ENCODE measurements at regions not wholly inside any gene's neighbourhood (a gene's known extent, or its start where the extent isn't known, plus 50 kb on each side); places are given as distances from the start of the nearest gene placed in this dataset.

DNA sequence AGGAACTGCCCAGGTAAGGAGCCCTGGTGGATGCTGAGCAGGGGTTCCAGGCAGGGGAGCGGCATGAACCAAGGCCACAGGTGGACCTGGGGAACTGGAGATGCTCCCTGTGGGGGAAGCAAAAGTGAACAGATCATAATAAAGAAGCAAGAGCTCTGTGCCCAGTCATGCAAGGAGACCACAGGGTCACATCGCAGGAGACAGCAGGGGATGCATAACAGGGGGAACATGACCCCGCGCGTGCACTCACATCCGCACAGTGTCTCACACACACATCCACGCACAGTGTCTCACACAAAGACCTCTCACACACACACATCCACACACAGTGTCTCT lies 473.3 kb upstream of the HS6ST1 start:
- CTCF ChIA-PET, result no interaction called here
- no peak overlapping the region for H3K4me3 ChIP-seq (ENCODE audit: low read depth, low read length)
- TF ChIP-seq, protein P1, sequence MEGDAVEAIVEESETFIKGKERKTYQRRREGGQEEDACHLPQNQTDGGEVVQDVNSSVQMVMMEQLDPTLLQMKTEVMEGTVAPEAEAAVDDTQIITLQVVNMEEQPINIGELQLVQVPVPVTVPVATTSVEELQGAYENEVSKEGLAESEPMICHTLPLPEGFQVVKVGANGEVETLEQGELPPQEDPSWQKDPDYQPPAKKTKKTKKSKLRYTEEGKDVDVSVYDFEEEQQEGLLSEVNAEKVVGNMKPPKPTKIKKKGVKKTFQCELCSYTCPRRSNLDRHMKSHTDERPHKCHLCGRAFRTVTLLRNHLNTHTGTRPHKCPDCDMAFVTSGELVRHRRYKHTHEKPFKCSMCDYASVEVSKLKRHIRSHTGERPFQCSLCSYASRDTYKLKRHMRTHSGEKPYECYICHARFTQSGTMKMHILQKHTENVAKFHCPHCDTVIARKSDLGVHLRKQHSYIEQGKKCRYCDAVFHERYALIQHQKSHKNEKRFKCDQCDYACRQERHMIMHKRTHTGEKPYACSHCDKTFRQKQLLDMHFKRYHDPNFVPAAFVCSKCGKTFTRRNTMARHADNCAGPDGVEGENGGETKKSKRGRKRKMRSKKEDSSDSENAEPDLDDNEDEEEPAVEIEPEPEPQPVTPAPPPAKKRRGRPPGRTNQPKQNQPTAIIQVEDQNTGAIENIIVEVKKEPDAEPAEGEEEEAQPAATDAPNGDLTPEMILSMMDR (IDR thresholded peaks at IDR 0.05; ENCODE audit: insufficient read depth, low read length, missing control alignments), result no peak
- DNase-seq (ENCODE audit: low read depth, low spot score), result no peak
- POLR2A ChIA-PET, result no interaction called here

DNA sequence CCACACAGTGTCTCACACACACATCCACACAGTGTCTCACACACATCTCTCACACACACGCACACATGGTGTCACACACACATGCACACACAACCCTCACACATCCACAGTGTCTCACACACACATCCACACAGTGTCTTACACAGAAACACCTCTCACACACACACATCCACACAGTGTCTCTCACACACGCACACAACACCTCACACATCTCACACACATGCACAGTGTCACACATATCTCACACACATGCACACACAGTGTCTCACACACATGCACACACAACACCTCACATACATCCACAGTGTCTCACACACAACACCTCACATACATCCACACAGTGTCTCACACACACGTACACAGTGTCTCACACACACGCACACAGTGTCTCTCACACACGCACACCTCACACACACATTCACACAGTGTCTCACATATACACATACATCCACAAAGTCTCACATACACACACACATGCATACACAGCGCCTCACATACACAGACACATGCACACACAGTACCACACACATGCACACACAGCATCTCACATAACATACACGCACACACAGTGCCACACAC lies 473.9 kb upstream of the HS6ST1 start:
- ChIA-PET CTCF (no interaction called here), POLR2A (no interaction called here)
- TF ChIP-seq, protein P1 (IDR thresholded peaks at IDR 0.05; ENCODE audit: insufficient read depth, low read length, missing control alignments), result no peak
- DNase-seq (ENCODE audit: low read depth, low spot score), result no peak
- H3K4me3 ChIP-seq (ENCODE audit: low read depth, low read length), result no peak overlapping the region

- TF ChIP-seq, protein P1 (IDR thresholded peaks at IDR 0.05; ENCODE audit: insufficient read depth, low read length, missing control alignments), result no peak
- ChIA-PET POLR2A (no interaction called here), CTCF (no interaction called here)
- no peak for DNase-seq (ENCODE audit: low read depth, low spot score)
- no peak overlapping the region for H3K4me3 ChIP-seq (ENCODE audit: low read depth, low read length)
Measured at GRCh38 chr2:128793404-128793803, 474.7 kb upstream of the HS6ST1 start.

DNA sequence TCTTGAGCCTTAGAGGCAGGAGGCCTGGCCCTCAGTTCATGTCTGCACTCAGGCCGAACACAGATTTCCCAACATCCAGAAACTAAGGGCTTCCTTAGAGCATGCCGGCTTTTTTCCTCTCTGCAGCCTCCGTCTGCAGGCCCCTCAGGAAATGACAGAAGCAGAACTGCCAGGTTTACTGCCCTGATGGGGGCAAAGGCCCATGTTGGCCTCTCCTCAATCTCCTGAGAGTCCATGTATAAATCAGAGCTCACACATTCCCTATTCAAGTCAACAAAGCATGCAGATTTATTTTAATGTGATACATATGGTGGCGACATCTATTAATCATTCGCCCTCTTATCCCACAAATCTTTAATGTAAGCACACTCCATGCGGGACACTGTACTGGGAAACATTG lies 475.6 kb upstream of the HS6ST1 start:
- TF ChIP-seq, protein P1 (IDR thresholded peaks at IDR 0.05; ENCODE audit: insufficient read depth, low read length, missing control alignments), result no peak
- H3K4me3 ChIP-seq (ENCODE audit: low read depth, low read length), result no peak overlapping the region
- CTCF ChIA-PET, result no interaction called here
- POLR2A ChIA-PET, result no interaction called here
- DNase-seq (ENCODE audit: low read depth, low spot score), result no peak

DNA sequence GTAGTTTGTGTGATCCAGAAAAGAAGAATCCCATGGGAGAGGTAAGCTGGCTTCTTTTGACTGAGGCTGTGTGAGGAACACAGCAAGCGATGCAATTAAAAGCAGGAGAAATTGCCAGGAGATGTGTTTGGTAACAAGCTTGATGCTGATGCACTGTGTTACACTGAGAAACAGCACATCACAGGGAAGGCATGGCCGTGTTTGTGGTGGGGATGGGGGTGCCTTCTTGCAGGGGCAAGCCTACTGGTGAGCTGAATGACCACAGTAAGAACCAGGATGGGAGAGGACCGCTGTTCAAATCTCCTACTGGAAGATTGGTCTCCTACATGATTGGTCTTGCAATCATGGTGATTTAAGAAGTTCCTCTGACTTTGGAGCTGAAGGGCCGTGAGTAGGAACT lies 477.7 kb upstream of the HS6ST1 start:
- POLR2A ChIA-PET, result no interaction called here
- H3K4me3 ChIP-seq (ENCODE audit: low read depth, low read length), result no peak overlapping the region
- DNase-seq (ENCODE audit: low read depth, low spot score), result no peak
- CTCF ChIA-PET, result no interaction called here
- TF ChIP-seq, protein P1 (IDR thresholded peaks at IDR 0.05; ENCODE audit: insufficient read depth, low read length, missing control alignments), result no peak

DNA sequence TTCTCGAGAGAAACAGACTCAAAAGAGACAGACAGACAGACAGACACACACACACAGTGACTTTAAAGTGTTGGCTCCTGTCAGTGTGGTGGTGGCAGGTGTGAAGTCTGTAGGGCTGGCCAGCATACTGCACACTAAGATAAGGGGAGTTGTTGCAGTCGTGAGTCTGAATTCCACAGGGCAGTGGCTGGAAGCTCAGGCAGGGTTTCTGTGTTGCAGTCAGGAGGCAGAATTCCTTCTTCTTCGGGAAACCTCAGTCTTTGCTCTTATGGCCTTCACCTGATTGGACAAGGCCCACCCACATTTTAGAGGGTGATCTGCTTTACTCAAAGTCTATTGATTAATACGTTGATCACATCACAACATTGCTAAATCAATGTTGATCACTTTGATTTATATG lies 478.4 kb upstream of the HS6ST1 start:
- no peak overlapping the region for H3K4me3 ChIP-seq (ENCODE audit: low read depth, low read length)
- CTCF ChIA-PET, result no interaction called here
- POLR2A ChIA-PET, result no interaction called here
- TF ChIP-seq, protein P1 (IDR thresholded peaks at IDR 0.05; ENCODE audit: insufficient read depth, low read length, missing control alignments), result no peak
- no peak for DNase-seq (ENCODE audit: low read depth, low spot score)

Measured in AG04449 (cell line).